ENCODE measurements at regions not wholly inside any gene's neighbourhood (a gene's known extent, or its start where the extent isn't known, plus 50 kb on each side); places are given as distances from the start of the nearest gene placed in this dataset.
"Not testable (repeated sequence)": the region's sequence is repeated elsewhere in the genome, so short reads cannot be mapped to it uniquely, and the experiment has no call there.

GRCh38 chr3:18725668-18726407 is 300.7 kb upstream of the SATB1 start:
- DNase-seq, result peak; percentile 68

DNA sequence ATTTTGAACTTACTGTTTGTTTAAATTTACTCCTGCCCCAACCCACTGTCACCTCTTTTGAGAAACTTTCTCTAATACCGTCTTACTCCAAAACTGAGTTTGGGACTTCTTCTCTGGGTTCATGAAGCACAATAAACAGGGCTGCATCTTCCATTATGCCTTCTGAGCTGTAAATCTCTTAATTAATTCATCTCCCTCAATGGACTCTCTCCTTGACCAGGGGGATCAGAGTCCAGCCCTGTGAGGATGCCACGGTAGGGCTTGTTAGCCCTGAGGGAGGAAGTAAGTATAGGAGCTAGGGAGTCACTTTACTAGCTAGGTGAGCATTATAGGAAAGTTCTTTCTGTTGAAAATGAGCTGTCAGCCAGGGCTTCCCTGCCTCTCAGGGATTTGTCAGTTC is 299.3 kb upstream of the SATB1 start:
- DNase-seq, result no peak

- DNase-seq, result peak; percentile 45
Observed at GRCh38 chr3:18723206-18723810, 298.2 kb upstream of the SATB1 start.

DNA sequence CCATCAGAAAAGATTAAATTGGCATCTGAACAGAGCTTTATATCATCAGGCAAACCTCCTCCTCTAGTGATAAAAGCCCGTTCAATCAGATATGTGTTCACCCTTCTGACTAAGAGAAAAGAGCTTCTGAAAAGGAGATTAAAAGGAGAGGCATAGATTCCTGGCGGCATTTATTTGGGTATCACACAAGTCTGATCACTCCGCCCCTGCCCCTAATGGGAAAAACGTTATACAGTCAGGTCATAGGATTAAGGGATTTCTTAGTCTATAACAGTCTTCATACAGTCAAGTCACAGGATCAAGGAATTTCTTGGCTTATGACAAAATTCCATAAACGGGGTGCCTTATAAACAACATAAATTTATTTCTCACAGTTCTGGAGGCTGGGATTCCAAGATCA is 295.4 kb upstream of the SATB1 start:
- DNase-seq, result no peak

DNA sequence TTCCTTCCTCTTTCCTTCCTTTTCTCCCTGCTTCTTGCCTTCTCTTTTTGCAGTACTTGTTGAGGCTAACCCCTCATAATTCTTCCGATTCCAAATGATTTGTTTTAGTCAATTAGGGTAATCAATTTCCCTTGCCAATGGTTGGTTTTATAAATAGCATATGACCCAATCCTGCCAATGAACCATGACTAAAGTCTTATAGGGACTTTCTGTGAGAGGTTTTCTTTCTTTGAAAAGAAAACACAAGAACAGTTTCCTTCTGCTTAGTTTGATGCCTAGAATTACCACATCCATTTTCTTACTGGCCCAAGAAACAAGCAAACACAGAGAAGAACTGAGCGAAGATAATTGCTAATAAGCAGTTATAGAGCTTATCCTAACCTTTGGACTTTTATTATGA is 292.5 kb upstream of the SATB1 start:
- DNase-seq, result no peak

- no peak for DNase-seq
Observed at GRCh38 chr3:18716821-18717220, 291.7 kb upstream of the SATB1 start.

GRCh38 chr3:18716101-18716500 is 291.0 kb upstream of the SATB1 start:
- DNase-seq, result no peak

GRCh38 chr3:18715208-18715607 is 290.1 kb upstream of the SATB1 start:
- DNase-seq, result no peak

- DNase-seq, result no peak
Observed at GRCh38 chr3:18713577-18713951, 288.4 kb upstream of the SATB1 start.

DNA sequence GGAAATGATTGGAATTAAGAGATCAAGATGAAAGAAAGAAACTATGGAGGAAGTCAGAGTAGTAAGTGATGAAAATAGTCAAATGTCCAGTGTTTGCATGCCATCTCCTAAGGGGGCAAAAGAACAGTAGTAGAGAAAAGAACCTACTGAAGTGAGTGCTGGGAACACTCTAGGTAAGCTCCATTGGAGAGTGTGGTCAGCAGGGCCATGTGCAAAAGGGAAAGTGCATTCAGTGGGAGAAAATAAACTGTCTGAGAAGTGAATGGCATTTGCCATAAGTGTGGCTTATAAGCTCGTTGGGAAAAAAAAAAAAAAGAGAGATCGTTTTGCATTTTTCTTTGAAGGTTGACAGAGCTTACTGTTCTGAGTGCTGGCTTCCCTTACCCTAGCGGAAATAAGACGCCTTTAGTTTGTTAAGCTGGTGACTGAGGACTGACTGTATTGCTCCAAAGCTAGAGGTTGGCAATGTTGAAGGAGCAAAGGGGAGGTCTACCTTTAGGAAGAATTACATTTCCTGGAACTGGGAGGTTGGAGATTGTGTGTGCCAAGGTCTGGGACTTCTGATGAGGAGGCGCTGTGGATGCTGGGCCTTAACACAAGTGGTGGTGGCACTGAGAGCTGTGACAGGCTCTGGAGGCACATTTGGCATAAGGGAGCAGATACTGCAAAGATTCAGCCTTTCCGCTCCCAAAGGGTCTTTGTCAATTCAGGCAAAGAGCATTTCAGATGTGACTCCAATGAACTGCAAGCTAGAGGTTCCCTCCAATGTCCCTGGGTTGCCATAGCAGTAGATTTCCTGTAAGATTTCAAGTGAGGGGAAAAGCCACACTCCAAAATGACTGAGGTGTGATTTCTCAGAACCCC is 287.8 kb upstream of the SATB1 start:
- DNase-seq, result peak; percentile 56

DNA sequence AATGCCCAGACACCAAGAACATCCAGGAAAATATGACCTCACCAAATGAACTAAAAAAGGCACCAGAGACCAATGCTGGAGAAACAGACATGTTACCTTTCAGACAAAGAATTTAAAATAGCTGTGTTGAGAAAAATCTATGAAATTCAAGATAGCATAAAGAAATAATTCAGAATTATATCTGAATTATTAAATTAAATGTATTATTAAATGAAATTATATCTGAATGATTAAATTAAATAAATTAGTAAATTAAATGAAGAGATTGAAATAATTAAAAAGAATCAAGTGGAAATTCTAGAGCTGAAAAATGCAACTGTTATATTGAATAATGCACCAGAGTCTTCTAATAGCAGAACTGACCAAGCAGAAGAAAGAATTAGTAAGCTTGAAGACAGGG is 279.2 kb upstream of the SATB1 start:
- DNase-seq, result no peak

- no peak for DNase-seq
Observed at GRCh38 chr3:18703798-18704197, 278.7 kb upstream of the SATB1 start.

DNA sequence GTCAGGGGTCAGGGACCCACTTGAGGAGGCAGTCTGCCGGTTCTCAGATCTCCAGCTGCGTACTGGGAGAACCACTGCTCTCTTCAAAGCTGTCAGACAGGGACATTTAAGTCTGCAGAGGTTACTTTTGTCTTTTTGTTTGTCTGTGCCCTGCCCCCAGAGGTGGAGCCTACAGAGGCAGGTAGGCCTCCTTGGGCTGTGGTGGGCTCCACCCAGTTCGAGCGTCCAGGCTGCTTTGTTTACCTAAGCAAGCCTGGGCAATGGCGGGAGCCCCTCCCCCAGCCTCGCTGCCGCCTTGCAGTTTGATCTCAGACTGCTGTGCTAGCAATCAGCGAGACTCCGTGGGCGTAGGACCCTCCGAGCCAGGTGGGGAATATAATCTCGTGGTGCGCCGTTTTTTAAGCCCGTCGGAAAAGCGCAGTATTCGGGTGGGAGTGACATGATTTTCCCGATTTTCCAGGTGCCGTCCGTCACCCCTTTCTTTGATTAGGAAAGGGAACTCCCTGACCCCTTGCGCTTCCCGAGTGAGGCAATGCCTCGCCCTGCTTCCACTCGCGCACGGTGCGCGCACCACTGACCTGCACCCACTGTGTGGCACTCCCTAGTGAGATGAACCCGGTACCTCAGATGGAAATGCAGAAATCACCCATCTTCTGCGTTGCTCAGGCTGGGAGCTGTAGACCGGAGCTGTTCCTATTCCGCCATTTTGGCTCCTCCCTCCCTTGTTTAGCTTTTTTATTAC is 268.6 kb upstream of the SATB1 start:
- DNase-seq, result not testable (repeated sequence)

- no peak for DNase-seq
Observed at GRCh38 chr3:18687286-18687685, 262.1 kb upstream of the SATB1 start.

DNA sequence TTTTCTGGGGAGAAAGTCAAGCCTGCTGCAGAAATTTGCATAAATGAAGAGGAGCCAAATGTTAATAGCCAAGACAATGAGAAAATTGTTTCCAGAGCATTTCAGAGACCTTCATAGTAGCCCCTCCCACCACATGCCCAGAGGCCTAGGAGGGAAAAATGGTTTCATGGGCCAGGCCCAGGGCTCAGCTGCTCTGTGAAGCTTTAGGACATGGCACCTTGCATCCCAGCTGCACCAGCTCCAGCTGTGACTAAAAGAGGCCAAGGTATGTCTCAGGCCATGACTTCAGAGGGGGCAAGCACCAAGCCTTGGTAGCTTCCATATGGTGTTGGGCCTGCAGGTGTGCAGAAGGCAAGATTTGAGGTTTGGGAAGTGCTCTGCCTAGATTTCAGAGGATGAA is 258.8 kb upstream of the SATB1 start:
- DNase-seq, result no peak

GRCh38 chr3:18681818-18682345 is 256.7 kb upstream of the SATB1 start:
- no peak for DNase-seq

- no peak for DNase-seq
Observed at GRCh38 chr3:18680758-18681157, 255.6 kb upstream of the SATB1 start.

DNA sequence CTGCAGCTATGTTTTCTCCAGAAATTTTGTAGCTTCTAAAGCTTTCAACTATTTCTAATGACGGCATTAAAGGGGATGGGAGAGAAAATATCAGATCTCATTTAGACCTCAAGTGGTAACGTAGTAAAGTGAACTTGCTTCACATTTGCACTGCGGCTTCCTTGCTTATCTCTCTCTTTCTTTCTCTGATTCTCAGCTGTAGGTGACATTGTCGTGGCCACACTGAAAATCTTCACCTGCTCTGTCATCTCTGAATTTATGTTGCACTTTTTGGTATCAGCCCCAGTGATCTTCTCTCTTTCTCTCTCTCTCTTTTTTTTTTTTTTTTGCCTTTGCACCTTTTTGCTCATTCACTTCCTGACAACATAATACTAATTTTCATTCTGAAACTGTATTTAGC is 254.1 kb upstream of the SATB1 start:
- peak; percentile 63 for DNase-seq

GRCh38 chr3:18675197-18675596 is 250.1 kb upstream of the SATB1 start:
- no peak for DNase-seq

DNA sequence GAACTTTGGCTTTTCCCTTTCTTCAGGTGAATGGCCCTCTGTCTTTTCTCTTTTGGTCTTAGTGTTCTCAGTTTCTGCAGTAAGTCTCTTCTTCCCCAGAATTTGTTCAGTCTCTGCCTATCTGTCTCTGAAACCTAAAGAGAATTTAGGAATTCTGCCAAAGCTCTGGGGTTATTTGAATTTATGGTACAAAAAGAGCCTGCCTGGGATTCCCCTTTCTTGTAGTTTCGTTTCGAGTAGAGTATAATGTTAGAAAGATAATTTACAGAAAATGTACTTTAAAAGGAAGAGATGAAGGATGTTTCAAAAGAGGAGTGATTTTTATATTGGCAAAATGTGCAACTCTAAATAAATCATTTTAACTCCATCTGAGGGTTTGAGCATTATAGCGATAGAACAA is 247.4 kb upstream of the SATB1 start:
- no peak for DNase-seq

DNA sequence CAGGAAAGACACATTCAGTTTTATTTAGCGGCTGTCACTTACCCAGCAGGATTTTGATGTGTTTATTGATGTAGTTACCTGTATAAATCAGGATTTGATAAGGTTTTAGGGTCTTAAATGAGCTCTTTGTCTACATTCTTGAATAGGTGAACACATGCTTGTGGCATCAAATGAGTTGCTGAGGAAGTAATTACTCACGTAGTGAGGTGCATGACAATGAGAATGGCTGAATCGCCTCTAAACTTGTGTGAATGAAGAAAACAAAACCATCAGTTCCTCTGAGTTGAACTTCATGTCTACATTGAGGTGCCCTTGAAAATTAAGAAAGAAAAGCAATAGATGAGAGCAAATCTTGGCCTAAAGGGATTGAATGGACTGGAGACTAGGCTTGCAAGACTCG is 245.6 kb upstream of the SATB1 start:
- DNase-seq, result no peak

GRCh38 chr3:18669374-18669773 is 244.2 kb upstream of the SATB1 start:
- DNase-seq, result no peak

DNA sequence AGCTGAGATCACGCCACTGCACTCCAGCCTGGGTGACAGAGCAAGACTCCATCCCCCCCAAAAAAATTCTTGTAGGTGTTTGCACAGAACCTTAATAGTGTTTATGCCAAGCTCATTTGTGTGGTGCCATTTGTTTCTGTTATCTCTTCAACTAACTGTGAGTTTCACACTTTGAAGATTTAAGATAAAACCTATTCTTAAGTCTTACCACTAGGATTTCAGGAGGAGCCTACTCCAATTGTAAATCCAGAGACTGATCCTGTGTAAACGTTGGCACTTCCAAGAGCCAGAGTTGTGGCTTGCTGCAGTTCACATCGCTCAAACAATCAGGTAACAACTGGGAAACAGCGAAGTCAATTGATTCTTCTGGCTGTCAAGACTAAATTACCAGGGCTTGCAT is 242.4 kb upstream of the SATB1 start:
- no peak for DNase-seq

Data from CD4-positive, alpha-beta T cell treated with Interleukin-21 for 1 hour (primary cell).